Neuron (in vitro differentiated cells): ENCODE measurements at regions not wholly inside any gene's neighbourhood (a gene's known extent, or its start where the extent isn't known, plus 50 kb on each side); places are given as distances from the start of the nearest gene placed in this dataset.
"Not testable (repeated sequence)": the region's sequence is repeated elsewhere in the genome, so short reads cannot be mapped to it uniquely, and the experiment has no call there.

ENCODE experiments used
- H2AFZ ChIP-seq: one replicate; pipeline ENCODE4 v1.6.1; 2013; ENCODE audit warnings: low read depth, mild to moderate bottlenecking, inconsistent platforms, low read length, moderate library complexity
- H3K27me3 ChIP-seq: one replicate; pipeline ENCODE4 v1.6.1; 2013; ENCODE audit warnings: low read length; ENCODE audit not compliant: insufficient read depth
- H3K36me3 ChIP-seq: one replicate; pipeline ENCODE4 v1.6.1; 2013; ENCODE audit warnings: low read length; ENCODE audit not compliant: insufficient read depth
- H3K4me1 ChIP-seq: one replicate; pipeline ENCODE4 v1.6.1; 2013; ENCODE audit warnings: low read length; ENCODE audit not compliant: insufficient read depth
- H3K4me3 ChIP-seq: 2 replicates; pipeline ENCODE4 v1.5.1; 2013; ENCODE audit warnings: mild to moderate bottlenecking, low read length, moderate library complexity
- H3K9me3 ChIP-seq: one replicate; pipeline ENCODE4 v1.6.1; 2013; ENCODE audit warnings: low read length

- no peak overlapping the region for H3K4me3 ChIP-seq
These were observed 266.1 kb upstream of the DYNLRB2 start for GRCh38 chr16:80274576-80275191.

GRCh38 chr16:80273635-80274538 is 266.9 kb upstream of the DYNLRB2 start:
- Histone ChIP-seq H3K4me1 (no peaks in the 10 kb centered on the region), H3K9me3 (no peaks in the 10 kb centered on the region), H3K4me3 (no peak overlapping the region), H3K27me3 (no peaks in the 10 kb centered on the region), H2AFZ (no peak overlapping the region), H3K36me3 (no peaks in the 10 kb centered on the region)

More at GRCh38 chr16:80274576-80275191, 266.1 kb upstream of the DYNLRB2 start:
- Histone ChIP-seq H2AFZ (no peak overlapping the region), H3K27me3 (no peaks in the 10 kb centered on the region), H3K4me1 (no peaks in the 10 kb centered on the region), H3K9me3 (no peaks in the 10 kb centered on the region), H3K36me3 (no peaks in the 10 kb centered on the region)

- no peaks in the 10 kb centered on the region for H3K36me3 ChIP-seq
- no peak overlapping the region for H3K4me3 ChIP-seq
- H3K9me3 ChIP-seq = no peaks in the 10 kb centered on the region
- peaks cover 4% of the 10 kb centered on the region for H3K27me3 ChIP-seq
- H3K4me1 ChIP-seq = no peaks in the 10 kb centered on the region
- no peak overlapping the region for H2AFZ ChIP-seq
These were observed 275.0 kb upstream of the DYNLRB2 start for GRCh38 chr16:80265624-80266306.

- Histone ChIP-seq H2AFZ (no peak overlapping the region), H3K27me3 (peaks cover 4% of the 10 kb centered on the region), H3K4me1 (no peaks in the 10 kb centered on the region), H3K36me3 (no peaks in the 10 kb centered on the region), H3K4me3 (no peak overlapping the region), H3K9me3 (no peaks in the 10 kb centered on the region)
These were observed 276.7 kb upstream of the DYNLRB2 start for GRCh38 chr16:80263848-80264694.

- Histone ChIP-seq H3K4me3 (no peak overlapping the region), H3K9me3 (no peaks in the 10 kb centered on the region), H3K4me1 (no peaks in the 10 kb centered on the region), H2AFZ (no peak overlapping the region), H3K27me3 (peaks cover 4% of the 10 kb centered on the region), H3K36me3 (no peaks in the 10 kb centered on the region)
These were observed 277.5 kb upstream of the DYNLRB2 start for GRCh38 chr16:80263181-80263823.

- Histone ChIP-seq H3K27me3 (peaks cover 4% of the 10 kb centered on the region), H3K9me3 (no peaks in the 10 kb centered on the region), H3K4me3 (no peak overlapping the region), H3K36me3 (no peaks in the 10 kb centered on the region), H2AFZ (no peak overlapping the region), H3K4me1 (no peaks in the 10 kb centered on the region)
These were observed 279.9 kb upstream of the DYNLRB2 start for GRCh38 chr16:80260906-80261311.

- Histone ChIP-seq H3K4me3 (no peak overlapping the region), H3K27me3 (no peaks in the 10 kb centered on the region), H2AFZ (no peak overlapping the region), H3K4me1 (no peaks in the 10 kb centered on the region), H3K36me3 (no peaks in the 10 kb centered on the region), H3K9me3 (no peaks in the 10 kb centered on the region)
These were observed 281.4 kb upstream of the DYNLRB2 start for GRCh38 chr16:80259290-80259805.

- no peaks in the 10 kb centered on the region for H3K36me3 ChIP-seq
- no peak overlapping the region for H3K4me3 ChIP-seq
- no peaks in the 10 kb centered on the region for H3K27me3 ChIP-seq
- H3K4me1 ChIP-seq = no peaks in the 10 kb centered on the region
- H3K9me3 ChIP-seq = no peaks in the 10 kb centered on the region
- no peak overlapping the region for H2AFZ ChIP-seq
These were observed 282.4 kb upstream of the DYNLRB2 start for GRCh38 chr16:80258407-80258806.

- no peaks in the 10 kb centered on the region for H3K4me1 ChIP-seq
- H3K36me3 ChIP-seq = no peaks in the 10 kb centered on the region
- no peaks in the 10 kb centered on the region for H3K27me3 ChIP-seq
- H2AFZ ChIP-seq = no peak overlapping the region
- H3K9me3 ChIP-seq = no peaks in the 10 kb centered on the region
- no peak overlapping the region for H3K4me3 ChIP-seq
These were observed 285.8 kb upstream of the DYNLRB2 start for GRCh38 chr16:80254970-80255369.

- H3K36me3 ChIP-seq = no peaks in the 10 kb centered on the region
- no peaks in the 10 kb centered on the region for H3K27me3 ChIP-seq
- no peaks in the 10 kb centered on the region for H3K9me3 ChIP-seq
- H3K4me3 ChIP-seq = no peak overlapping the region
- H2AFZ ChIP-seq = no peak overlapping the region
- no peaks in the 10 kb centered on the region for H3K4me1 ChIP-seq
These were observed 287.1 kb upstream of the DYNLRB2 start for GRCh38 chr16:80253741-80254140.

GRCh38 chr16:80250381-80250780 is 290.4 kb upstream of the DYNLRB2 start:
- Histone ChIP-seq H3K36me3 (no peaks in the 10 kb centered on the region), H3K4me3 (no peak overlapping the region), H3K9me3 (no peaks in the 10 kb centered on the region), H3K27me3 (no peaks in the 10 kb centered on the region), H3K4me1 (no peaks in the 10 kb centered on the region), H2AFZ (no peak overlapping the region)

- H2AFZ ChIP-seq, H3K36me3 ChIP-seq, H3K4me3 ChIP-seq, H3K4me1 ChIP-seq, H3K27me3 ChIP-seq, H3K9me3 ChIP-seq: not testable (repeated sequence)
These were observed 297.5 kb upstream of the DYNLRB2 start for GRCh38 chr16:80243303-80243702.
